ENCODE measurements at regions not wholly inside any gene's neighbourhood (a gene's known extent, or its start where the extent isn't known, plus 50 kb on each side); places are given as distances from the start of the nearest gene placed in this dataset.

- Mint-ChIP-seq H3K4me1 (no peaks in the 10 kb centered on the region), H3K27ac (no peak overlapping the region), H3K27me3 (no peaks in the 10 kb centered on the region), H3K36me3 (ENCODE audit: low read depth) (no peaks in the 10 kb centered on the region), H3K4me3 (no peak overlapping the region)
- no peaks in the 10 kb centered on the region for H3K9me3 ChIP-seq (ENCODE audit: control insufficient read depth, low read length, poor library complexity, severe bottlenecking)
- DNase-seq (no peak), ATAC-seq (no peak)
Measured at GRCh38 chr6:21491955-21492354, 101.6 kb upstream of the SOX4 start.

- no peaks in the 10 kb centered on the region for H3K9me3 ChIP-seq (ENCODE audit: control insufficient read depth, low read length, poor library complexity, severe bottlenecking)
- DNase-seq (no peak), ATAC-seq (no peak)
- Mint-ChIP-seq H3K36me3 (ENCODE audit: low read depth) (no peaks in the 10 kb centered on the region), H3K27me3 (no peaks in the 10 kb centered on the region), H3K27ac (no peak overlapping the region), H3K4me3 (no peak overlapping the region), H3K4me1 (no peaks in the 10 kb centered on the region)
Measured at GRCh38 chr6:21494505-21494904, 99.0 kb upstream of the SOX4 start.

- H3K27ac Mint-ChIP-seq, result no peak overlapping the region
- H3K27me3 Mint-ChIP-seq, result peaks cover 2% of the 10 kb centered on the region
- no peaks in the 10 kb centered on the region for H3K36me3 Mint-ChIP-seq (ENCODE audit: low read depth)
- no peaks in the 10 kb centered on the region for H3K4me1 Mint-ChIP-seq
- DNase-seq (no peak), ATAC-seq (no peak)
- H3K9me3 ChIP-seq (ENCODE audit: control insufficient read depth, low read length, poor library complexity, severe bottlenecking), result no peaks in the 10 kb centered on the region
- no peak overlapping the region for H3K4me3 Mint-ChIP-seq
Measured at GRCh38 chr6:21496196-21496595, 97.4 kb upstream of the SOX4 start.

DNA sequence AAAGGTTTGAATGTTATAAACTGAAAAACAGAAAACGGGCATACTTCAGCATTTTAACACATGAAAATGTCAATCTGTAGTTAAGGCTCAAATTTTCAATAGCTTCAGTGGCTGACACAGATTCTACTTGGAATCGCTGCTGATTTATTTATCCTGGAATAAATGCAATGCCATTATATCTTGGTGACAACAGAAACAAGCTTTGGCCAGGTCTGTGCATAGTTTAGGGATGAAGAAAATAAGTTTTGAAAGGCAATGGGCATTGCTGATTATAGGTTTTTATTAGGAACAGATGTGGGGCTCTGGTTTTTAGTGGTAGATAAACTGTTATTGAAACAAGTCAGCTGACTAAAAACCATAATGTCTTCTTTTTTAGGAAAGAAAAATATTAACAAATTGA is 96.8 kb upstream of the SOX4 start:
- Mint-ChIP-seq H3K27me3 (peaks cover 4% of the 10 kb centered on the region), H3K4me1 (no peaks in the 10 kb centered on the region), H3K27ac (no peak overlapping the region), H3K36me3 (ENCODE audit: low read depth) (no peaks in the 10 kb centered on the region), H3K4me3 (no peak overlapping the region)
- ATAC-seq (no peak), DNase-seq (no peak)
- H3K9me3 ChIP-seq (ENCODE audit: control insufficient read depth, low read length, poor library complexity, severe bottlenecking), result no peaks in the 10 kb centered on the region

- Mint-ChIP-seq H3K27ac (no peak overlapping the region), H3K27me3 (peaks cover 4% of the 10 kb centered on the region), H3K36me3 (ENCODE audit: low read depth) (no peaks in the 10 kb centered on the region), H3K4me3 (no peak overlapping the region), H3K4me1 (no peaks in the 10 kb centered on the region)
- no peaks in the 10 kb centered on the region for H3K9me3 ChIP-seq (ENCODE audit: control insufficient read depth, low read length, poor library complexity, severe bottlenecking)
- DNase-seq, result no peak
- ATAC-seq, result no peak
Measured at GRCh38 chr6:21500314-21501020, 93.1 kb upstream of the SOX4 start.

DNA sequence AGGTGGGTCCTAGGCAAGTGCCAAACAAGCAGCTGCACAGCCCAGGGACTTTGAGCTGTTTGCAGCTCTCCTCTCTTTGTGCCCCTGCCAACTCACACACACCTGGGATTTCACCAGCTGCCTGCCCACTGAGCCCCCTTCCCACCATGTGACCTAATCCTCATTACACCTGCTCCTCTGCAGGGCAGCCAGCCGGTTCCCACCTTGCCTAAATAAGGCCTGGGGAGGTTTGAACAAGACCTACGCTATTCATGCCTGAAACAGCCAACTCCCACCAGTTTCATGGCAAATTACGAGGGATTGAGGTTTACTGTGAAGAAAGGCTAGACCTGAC is 92.6 kb upstream of the SOX4 start:
- Mint-ChIP-seq H3K27ac (no peak overlapping the region), H3K4me1 (no peaks in the 10 kb centered on the region), H3K27me3 (peaks cover 4% of the 10 kb centered on the region), H3K36me3 (ENCODE audit: low read depth) (no peaks in the 10 kb centered on the region), H3K4me3 (no peak overlapping the region)
- ATAC-seq (no peak), DNase-seq (no peak)
- H3K9me3 ChIP-seq (ENCODE audit: control insufficient read depth, low read length, poor library complexity, severe bottlenecking), result no peaks in the 10 kb centered on the region

- no peaks in the 10 kb centered on the region for H3K9me3 ChIP-seq (ENCODE audit: control insufficient read depth, low read length, poor library complexity, severe bottlenecking)
- Mint-ChIP-seq H3K27ac (no peak overlapping the region), H3K4me3 (no peak overlapping the region), H3K27me3 (peaks cover 4% of the 10 kb centered on the region), H3K36me3 (ENCODE audit: low read depth) (no peaks in the 10 kb centered on the region), H3K4me1 (no peaks in the 10 kb centered on the region)
- no peak for ATAC-seq
- DNase-seq, result no peak
Measured at GRCh38 chr6:21501815-21502214, 91.7 kb upstream of the SOX4 start.

DNA sequence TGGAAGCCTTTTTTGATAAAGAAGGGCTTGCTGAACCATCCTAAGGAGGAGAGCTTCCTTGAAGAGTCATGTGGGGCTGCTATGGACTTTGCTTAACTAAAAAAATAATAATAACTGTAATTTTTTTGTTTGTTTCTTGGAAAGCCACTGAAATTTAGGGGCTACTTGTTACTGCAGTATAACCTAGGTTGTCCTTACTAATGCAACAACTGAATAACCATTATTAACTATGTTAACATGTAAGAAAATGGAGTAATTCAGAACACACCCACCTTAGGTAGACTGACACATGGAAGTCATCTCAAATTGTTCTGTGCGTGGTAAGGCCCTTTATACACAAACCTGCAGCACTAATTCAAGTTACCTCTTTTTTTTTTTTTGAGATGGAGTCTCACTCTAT is 90.9 kb upstream of the SOX4 start:
- H3K4me3 Mint-ChIP-seq, result no peak overlapping the region
- peaks cover 4% of the 10 kb centered on the region for H3K27me3 Mint-ChIP-seq
- no peak for ATAC-seq
- no peak overlapping the region for H3K27ac Mint-ChIP-seq
- no peaks in the 10 kb centered on the region for H3K9me3 ChIP-seq (ENCODE audit: control insufficient read depth, low read length, poor library complexity, severe bottlenecking)
- DNase-seq, result no peak
- no peaks in the 10 kb centered on the region for H3K4me1 Mint-ChIP-seq
- no peaks in the 10 kb centered on the region for H3K36me3 Mint-ChIP-seq (ENCODE audit: low read depth)

DNA sequence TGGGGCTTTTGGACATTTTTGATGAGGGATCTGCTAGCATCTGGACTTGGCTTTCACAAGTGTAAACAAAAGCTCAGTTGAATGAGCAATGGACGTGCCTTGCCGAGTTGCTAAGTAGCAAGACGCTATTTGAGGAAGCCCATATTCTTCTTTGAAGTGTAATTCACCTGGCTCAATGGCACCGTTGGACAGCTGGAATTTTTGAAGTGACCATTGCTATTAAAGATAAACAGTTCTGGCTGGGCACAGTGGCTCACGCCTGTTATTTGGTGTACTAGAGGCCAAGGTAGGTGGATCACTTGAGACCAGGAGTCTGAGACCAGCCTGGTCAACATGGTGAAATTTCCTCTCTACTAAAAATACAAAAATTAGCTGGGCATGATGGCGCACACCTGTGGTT is 88.8 kb upstream of the SOX4 start:
- H3K27ac Mint-ChIP-seq, result no peak overlapping the region
- no peaks in the 10 kb centered on the region for H3K9me3 ChIP-seq (ENCODE audit: control insufficient read depth, low read length, poor library complexity, severe bottlenecking)
- DNase-seq (no peak), ATAC-seq (no peak)
- H3K4me1 Mint-ChIP-seq, result no peaks in the 10 kb centered on the region
- H3K36me3 Mint-ChIP-seq (ENCODE audit: low read depth), result no peaks in the 10 kb centered on the region
- peaks cover 4% of the 10 kb centered on the region for H3K27me3 Mint-ChIP-seq
- no peak overlapping the region for H3K4me3 Mint-ChIP-seq

DNA sequence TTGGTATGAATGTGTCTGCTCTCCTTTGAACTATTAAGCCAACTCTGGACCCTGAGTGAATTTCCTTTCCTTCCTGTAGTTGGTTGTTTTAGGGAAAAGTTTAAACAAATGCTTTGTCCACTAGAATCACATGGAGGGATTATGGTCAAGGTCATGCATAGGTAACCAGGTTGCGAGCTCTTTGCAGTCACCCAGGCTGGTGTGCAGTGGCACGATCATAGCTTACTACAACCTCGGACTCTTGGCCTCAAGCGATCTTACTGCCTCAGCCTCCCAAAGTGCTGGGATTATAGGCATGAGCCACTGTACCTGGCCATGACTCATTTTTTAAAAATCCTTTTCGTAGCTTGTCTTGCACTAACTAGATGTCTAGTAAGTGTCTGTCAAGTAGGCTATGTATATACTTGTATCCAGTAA is 88.0 kb upstream of the SOX4 start:
- Mint-ChIP-seq H3K36me3 (ENCODE audit: low read depth) (no peaks in the 10 kb centered on the region), H3K27ac (no peak overlapping the region), H3K4me1 (no peaks in the 10 kb centered on the region), H3K27me3 (peaks cover 4% of the 10 kb centered on the region), H3K4me3 (no peak overlapping the region)
- no peaks in the 10 kb centered on the region for H3K9me3 ChIP-seq (ENCODE audit: control insufficient read depth, low read length, poor library complexity, severe bottlenecking)
- no peak for ATAC-seq
- DNase-seq, result no peak

DNA sequence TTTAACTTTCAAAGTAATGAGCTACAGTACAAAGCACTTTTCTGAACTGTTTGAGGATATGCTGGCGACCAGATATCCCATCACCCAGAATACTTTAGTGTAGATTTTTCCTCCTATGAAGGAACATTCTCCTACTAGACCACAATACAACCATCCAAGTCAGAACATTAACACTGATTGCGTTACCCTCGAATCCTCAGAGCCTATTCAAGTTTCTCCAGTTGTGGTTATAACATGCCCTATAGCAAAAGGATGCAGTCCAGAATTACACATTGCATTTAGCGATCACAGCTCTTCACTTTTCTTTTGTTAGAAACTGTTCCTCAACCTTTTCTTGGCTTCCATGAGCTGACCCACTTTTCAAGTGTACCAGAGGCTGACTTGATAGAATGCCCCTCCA is 87.4 kb upstream of the SOX4 start:
- no peaks in the 10 kb centered on the region for H3K9me3 ChIP-seq (ENCODE audit: control insufficient read depth, low read length, poor library complexity, severe bottlenecking)
- ATAC-seq (no peak), DNase-seq (no peak)
- H3K4me1 Mint-ChIP-seq, result no peaks in the 10 kb centered on the region
- H3K27me3 Mint-ChIP-seq, result peaks cover 2% of the 10 kb centered on the region
- no peak overlapping the region for H3K27ac Mint-ChIP-seq
- H3K36me3 Mint-ChIP-seq (ENCODE audit: low read depth), result no peaks in the 10 kb centered on the region
- H3K4me3 Mint-ChIP-seq, result no peak overlapping the region

DNA sequence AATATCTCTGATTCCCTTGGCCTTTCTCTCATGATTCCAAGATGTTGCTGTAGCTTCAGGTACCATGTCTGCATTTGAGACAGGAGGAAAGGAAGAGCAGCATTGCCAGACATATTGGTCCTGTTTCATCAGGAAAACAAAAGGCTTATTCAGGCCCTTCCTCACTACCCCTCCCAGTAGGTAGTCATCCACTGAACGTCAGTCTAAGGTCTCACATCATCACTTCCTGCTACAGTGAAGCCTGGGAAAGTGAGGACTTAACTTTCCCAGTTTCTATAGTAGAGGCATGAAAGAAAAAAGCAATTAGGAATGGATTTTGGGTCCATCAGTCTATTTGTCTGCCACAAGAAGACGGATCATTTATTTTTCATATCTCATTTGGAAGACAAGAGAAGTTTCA is 85.7 kb upstream of the SOX4 start:
- no peak overlapping the region for H3K4me3 Mint-ChIP-seq
- H3K9me3 ChIP-seq (ENCODE audit: control insufficient read depth, low read length, poor library complexity, severe bottlenecking), result no peaks in the 10 kb centered on the region
- H3K27ac Mint-ChIP-seq, result no peak overlapping the region
- H3K27me3 Mint-ChIP-seq, result no peaks in the 10 kb centered on the region
- DNase-seq (no peak), ATAC-seq (no peak)
- no peaks in the 10 kb centered on the region for H3K36me3 Mint-ChIP-seq (ENCODE audit: low read depth)
- no peaks in the 10 kb centered on the region for H3K4me1 Mint-ChIP-seq

- DNase-seq (no peak), ATAC-seq (no peak)
- no peaks in the 10 kb centered on the region for H3K4me1 Mint-ChIP-seq
- no peak overlapping the region for H3K4me3 Mint-ChIP-seq
- H3K27me3 Mint-ChIP-seq, result peaks cover 9% of the 10 kb centered on the region
- no peaks in the 10 kb centered on the region for H3K9me3 ChIP-seq (ENCODE audit: control insufficient read depth, low read length, poor library complexity, severe bottlenecking)
- H3K27ac Mint-ChIP-seq, result no peak overlapping the region
- no peaks in the 10 kb centered on the region for H3K36me3 Mint-ChIP-seq (ENCODE audit: low read depth)
Measured at GRCh38 chr6:21508753-21509152, 84.8 kb upstream of the SOX4 start.

GRCh38 chr6:21511891-21512550 is 81.5 kb upstream of the SOX4 start:
- no peak overlapping the region for H3K4me3 Mint-ChIP-seq
- no peaks in the 10 kb centered on the region for H3K9me3 ChIP-seq (ENCODE audit: control insufficient read depth, low read length, poor library complexity, severe bottlenecking)
- H3K27me3 Mint-ChIP-seq, result peaks cover 21% of the 10 kb centered on the region
- ATAC-seq, result no peak
- no peak overlapping the region for H3K27ac Mint-ChIP-seq
- H3K4me1 Mint-ChIP-seq, result no peaks in the 10 kb centered on the region
- DNase-seq, result no peak
- no peaks in the 10 kb centered on the region for H3K36me3 Mint-ChIP-seq (ENCODE audit: low read depth)
